Upper lobe of left lung (tissue), 4 donors: ENCODE measurements at regions not wholly inside any gene's neighbourhood (a gene's known extent, or its start where the extent isn't known, plus 50 kb on each side); places are given as distances from the start of the nearest gene placed in this dataset.

Experiments
- CTCF ChIP-seq, 6 experiments: fragments of 450-650 bp in 4 of 6; fragments of 200-600 bp in 2 of 6; sonication (generic) in 2 of 6; IDR thresholded peaks; one replicate each; pipeline ENCODE4 v1.5.1; 2016 to 2019; ENCODE audit warnings: antibody characterized with exemption in 6 of 6
- EP300 ChIP-seq, 4 donors: sonication (generic); formaldehyde crosslinking; IDR thresholded peaks; one replicate each; pipeline ENCODE4 v1.5.1; 2017; ENCODE audit warnings: antibody characterized with exemption in 4 of 4, control low read depth in 2 of 4
- POLR2A ChIP-seq, 4 donors: fragments of 450-650 bp; IDR thresholded peaks; one replicate each; pipeline ENCODE4 v1.5.1; 2016 to 2017; ENCODE audit warnings: antibody characterized with exemption in 4 of 4, mild to moderate bottlenecking in 2 of 4
- POLR2AphosphoS5 ChIP-seq, 2 donors: sonication (generic); formaldehyde crosslinking; IDR thresholded peaks; one replicate each; pipeline ENCODE4 v1.5.1; 2017; ENCODE audit warnings: antibody characterized with exemption in 2 of 2

- TF ChIP-seq POLR2AphosphoS5 (IDR thresholded peaks at IDR 0.05) (no peak), CTCF (IDR thresholded peaks at IDR 0.05) (no peak), POLR2A (IDR thresholded peaks at IDR 0.05) (no peak), EP300 (IDR thresholded peaks at IDR 0.05) (no peak)
Measured at GRCh38 chr4:45102716-45103115, 376.4 kb upstream of the GNPDA2 start.
